GM23338 (cell line): ENCODE measurements at regions not wholly inside any gene's neighbourhood (a gene's known extent, or its start where the extent isn't known, plus 50 kb on each side); places are given as distances from the start of the nearest gene placed in this dataset.
"Not testable (repeated sequence)": the region's sequence is repeated elsewhere in the genome, so short reads cannot be mapped to it uniquely, and the experiment has no call there.

Source experiments
- CTCF ChIP-seq, 2 experiments: fragments of 200-600 bp in 1 of 2; sonication (generic) in 1 of 2; conservative IDR thresholded peaks; 2 replicates each; pipeline versions ENCODE4 v1.5.1 to v1.6.1; 2016 to 2017; ENCODE audit warnings: antibody characterized with exemption in 2 of 2, low read depth in 2 of 2, mild to moderate bottlenecking in 2 of 2, moderate library complexity in 1 of 2
- JUNB ChIP-seq: IDR thresholded peaks from one replicate; pipeline ENCODE4 v1.6.1; 2016; ENCODE audit warnings: antibody characterized with exemption; ENCODE audit not compliant: unreplicated experiment
- REST ChIP-seq: IDR thresholded peaks from one replicate; pipeline ENCODE4 v1.6.1; 2018; ENCODE audit warnings: antibody characterized with exemption; ENCODE audit not compliant: unreplicated experiment
- ZNF114 ChIP-seq: fragments of 250-450 bp; sonication (Bioruptor Pico); IDR thresholded peaks from 2 replicates; pipeline ENCODE4 v1.5.0; 2020; ENCODE audit warnings: mild to moderate bottlenecking, moderate library complexity

DNA sequence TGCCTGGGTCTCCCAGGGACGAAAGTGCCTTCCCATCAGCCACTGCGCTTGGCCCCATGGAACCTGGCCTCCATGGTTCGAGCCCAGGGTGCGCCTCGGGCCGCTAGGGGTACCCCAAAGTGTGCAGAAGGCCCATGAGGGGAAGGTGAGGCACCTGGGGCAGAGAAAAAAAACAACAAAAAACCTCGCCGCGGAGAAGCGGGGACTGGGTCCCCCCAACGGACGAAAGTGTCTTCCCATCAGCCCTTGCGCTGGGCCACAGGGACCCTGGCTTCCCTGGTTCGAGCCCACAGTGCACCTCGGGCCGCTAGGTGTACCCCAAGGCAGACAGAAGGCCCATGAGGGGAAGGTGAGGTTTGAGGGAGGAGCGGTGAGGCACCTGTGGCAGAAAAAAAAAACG is 755.3 kb downstream of the SPATA31A1 start:
- TF ChIP-seq JUNB; ZNF114 (CRISPR knock-in tag); CTCF (conservative IDR thresholded peaks at IDR 0.05; ENCODE audit: low read depth in 2 of 2); REST: not testable (repeated sequence)
